ENCODE measurements at regions not wholly inside any gene's neighbourhood (a gene's known extent, or its start where the extent isn't known, plus 50 kb on each side); places are given as distances from the start of the nearest gene placed in this dataset.
"Not testable (repeated sequence)": the region's sequence is repeated elsewhere in the genome, so short reads cannot be mapped to it uniquely, and the experiment has no call there.

GRCh38 chr2:184119989-184120800, 478.1 kb upstream of the ZNF804A start:
- no peak for DNase-seq (ENCODE audit: low spot score)

GRCh38 chr2:184125867-184126266, 472.5 kb upstream of the ZNF804A start:
- DNase-seq (ENCODE audit: low spot score): no peak

- no peak for DNase-seq (ENCODE audit: low spot score)
Measured at GRCh38 chr2:184129073-184129472, 469.3 kb upstream of the ZNF804A start.

GRCh38 chr2:184137955-184138354, 460.4 kb upstream of the ZNF804A start:
- no peak for DNase-seq (ENCODE audit: low spot score)

GRCh38 chr2:184141866-184142265, 456.5 kb upstream of the ZNF804A start:
- no peak for DNase-seq (ENCODE audit: low spot score)

- DNase-seq (ENCODE audit: low spot score): peak; percentile 26
Measured at GRCh38 chr2:184154438-184154837, 443.9 kb upstream of the ZNF804A start.

GRCh38 chr2:184155791-184156190, 442.5 kb upstream of the ZNF804A start:
- no peak for DNase-seq (ENCODE audit: low spot score)

GRCh38 chr2:184157141-184157540, 441.2 kb upstream of the ZNF804A start:
- no peak for DNase-seq (ENCODE audit: low spot score)

- DNase-seq (ENCODE audit: low spot score): no peak
Measured at GRCh38 chr2:184162426-184162825, 435.9 kb upstream of the ZNF804A start.

- DNase-seq (ENCODE audit: low spot score): not testable (repeated sequence)
Measured at GRCh38 chr2:184168823-184169222, 429.5 kb upstream of the ZNF804A start.

- DNase-seq (ENCODE audit: low spot score): no peak
Measured at GRCh38 chr2:184169366-184169765, 429.0 kb upstream of the ZNF804A start.

- DNase-seq (ENCODE audit: low spot score): no peak
Measured at GRCh38 chr2:184174493-184175104, 423.7 kb upstream of the ZNF804A start.

- no peak for DNase-seq (ENCODE audit: low spot score)
Measured at GRCh38 chr2:184178229-184178628, 420.1 kb upstream of the ZNF804A start.

GRCh38 chr2:184186436-184186835, 411.9 kb upstream of the ZNF804A start:
- no peak for DNase-seq (ENCODE audit: low spot score)

GRCh38 chr2:184187421-184187971, 410.8 kb upstream of the ZNF804A start:
- no peak for DNase-seq (ENCODE audit: low spot score)

- DNase-seq (ENCODE audit: low spot score): no peak
Measured at GRCh38 chr2:184190725-184191124, 407.6 kb upstream of the ZNF804A start.

- DNase-seq (ENCODE audit: low spot score): no peak
Measured at GRCh38 chr2:184192649-184193048, 405.7 kb upstream of the ZNF804A start.

- DNase-seq (ENCODE audit: low spot score): no peak
Measured at GRCh38 chr2:184197413-184197812, 400.9 kb upstream of the ZNF804A start.

- not testable (repeated sequence) for DNase-seq (ENCODE audit: low spot score)
Measured at GRCh38 chr2:184198791-184199190, 399.5 kb upstream of the ZNF804A start.

- no peak for DNase-seq (ENCODE audit: low spot score)
Measured at GRCh38 chr2:184199274-184199673, 399.1 kb upstream of the ZNF804A start.

- no peak for DNase-seq (ENCODE audit: low spot score)
Measured at GRCh38 chr2:184201246-184201645, 397.1 kb upstream of the ZNF804A start.

GRCh38 chr2:184203661-184204060, 394.7 kb upstream of the ZNF804A start:
- DNase-seq (ENCODE audit: low spot score): no peak

- no peak for DNase-seq (ENCODE audit: low spot score)
Measured at GRCh38 chr2:184205048-184205596, 393.2 kb upstream of the ZNF804A start.
